ENCODE measurements at regions not wholly inside any gene's neighbourhood (a gene's known extent, or its start where the extent isn't known, plus 50 kb on each side); places are given as distances from the start of the nearest gene placed in this dataset.

- TF ChIP-seq CTCF (IDR thresholded peaks at IDR 0.05) (no peak), POLR2A (IDR thresholded peaks at IDR 0.05) (no peak)
Observed at GRCh38 chr2:193876980-193877379, 1682.2 kb upstream of the TMEFF2 start.

Data from breast epithelium (tissue), 3 donors.